HUES64 (cell line): ENCODE measurements at regions not wholly inside any gene's neighbourhood (a gene's known extent, or its start where the extent isn't known, plus 50 kb on each side); places are given as distances from the start of the nearest gene placed in this dataset.

Experiments
- H3K27ac ChIP-seq: 2 replicates; pipeline ENCODE4 v1.7.0; 2013; ENCODE audit warnings: low read depth, low read length, inconsistent platforms
- H3K27me3 ChIP-seq: 2 replicates; pipeline ENCODE4 v1.6.1; 2013; ENCODE audit warnings: mild to moderate bottlenecking, low read length; ENCODE audit not compliant: insufficient read depth
- H3K36me3 ChIP-seq: 2 replicates; pipeline ENCODE4 v1.6.1; 2013; ENCODE audit warnings: mild to moderate bottlenecking, low read length; ENCODE audit not compliant: insufficient read depth
- H3K4me1 ChIP-seq: 2 replicates; pipeline ENCODE4 v1.6.1; 2013; ENCODE audit warnings: mild to moderate bottlenecking, low read length, moderate library complexity; ENCODE audit not compliant: insufficient read depth
- H3K4me3 ChIP-seq: 2 replicates; pipeline ENCODE4 v1.5.1; 2013; ENCODE audit warnings: mild to moderate bottlenecking, low read length, moderate library complexity
- H3K9ac ChIP-seq: 2 replicates; pipeline ENCODE4 v1.6.1; 2013; ENCODE audit warnings: mild to moderate bottlenecking, low read depth, low read length
- H3K9me3 ChIP-seq: 2 replicates; pipeline ENCODE4 v1.6.1; 2013; ENCODE audit warnings: low read depth, low read length; ENCODE audit not compliant: insufficient read depth
- WGBS: fragments of 150-250, 120-280 bp; methylation state at CpG from one replicate; pipeline ENCODE4 v1.1.7; 2013; ENCODE audit warnings: missing lambda C conversion rate; 5-methylcytosine and 5-hydroxymethylcytosine counted together

- WGBS: 19% methylated on average over 4 of the region's 6 CpGs
- no peak overlapping the region for H3K27ac ChIP-seq
- H3K9ac ChIP-seq: no peak overlapping the region
- peaks cover 19% of the 10 kb centered on the region for H3K4me1 ChIP-seq
- H3K27me3 ChIP-seq: no peaks in the 10 kb centered on the region
- no peak overlapping the region for H3K4me3 ChIP-seq
- H3K36me3 ChIP-seq: no peaks in the 10 kb centered on the region
- no peaks in the 10 kb centered on the region for H3K9me3 ChIP-seq
These were observed 198.9 kb downstream of the REEP3 start for GRCh38 chr10:63720072-63720537.

- Histone ChIP-seq H3K4me1 (peaks cover 18% of the 10 kb centered on the region), H3K9ac (no peak overlapping the region), H3K27ac (no peak overlapping the region), H3K9me3 (no peaks in the 10 kb centered on the region), H3K27me3 (no peaks in the 10 kb centered on the region), H3K4me3 (no peak overlapping the region), H3K36me3 (no peaks in the 10 kb centered on the region)
- WGBS: 91% methylated on average over 3 of the region's 4 CpGs
These were observed 199.5 kb downstream of the REEP3 start for GRCh38 chr10:63720676-63721075.

DNA sequence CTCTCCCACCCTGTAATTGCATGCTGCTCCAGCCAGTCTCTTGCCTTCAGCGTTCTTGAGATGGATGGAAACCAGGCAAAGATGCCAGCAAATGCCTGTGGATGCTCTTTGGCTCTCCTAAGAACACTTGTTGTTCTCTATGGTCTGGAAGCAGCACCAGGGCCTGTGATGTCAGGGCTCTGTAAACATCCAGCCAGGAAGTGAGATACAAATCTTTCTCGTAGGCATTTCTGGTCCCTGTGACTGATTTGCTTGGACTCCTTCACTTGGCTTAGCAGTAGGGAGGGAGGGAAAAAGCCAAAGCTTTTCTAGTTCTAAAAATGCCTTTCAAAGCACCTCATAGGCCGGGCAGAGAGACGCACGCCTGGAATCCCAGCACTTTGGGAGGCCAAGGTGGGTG, 201.3 kb downstream of the REEP3 start:
- Histone ChIP-seq H3K9ac (no peak overlapping the region), H3K4me3 (no peak overlapping the region), H3K9me3 (no peaks in the 10 kb centered on the region), H3K36me3 (no peaks in the 10 kb centered on the region), H3K4me1 (0 out of 2 replicates have a peak, but pooled peaks cover 4% of the 10 kb centered on the region), H3K27me3 (no peaks in the 10 kb centered on the region), H3K27ac (no peak overlapping the region)
- 86% methylated on average over 5 of the region's 5 CpGs for WGBS

GRCh38 chr10:63723320-63723719, 202.1 kb downstream of the REEP3 start:
- no peak overlapping the region for H3K4me3 ChIP-seq
- 0 out of 2 replicates have a peak, but pooled peaks cover 4% of the 10 kb centered on the region for H3K4me1 ChIP-seq
- H3K9ac ChIP-seq: no peak overlapping the region
- H3K27ac ChIP-seq: no peak overlapping the region
- no peaks in the 10 kb centered on the region for H3K9me3 ChIP-seq
- H3K36me3 ChIP-seq: no peaks in the 10 kb centered on the region
- H3K27me3 ChIP-seq: no peaks in the 10 kb centered on the region
- 67% methylated on average over 4 of the region's 4 CpGs for WGBS

DNA sequence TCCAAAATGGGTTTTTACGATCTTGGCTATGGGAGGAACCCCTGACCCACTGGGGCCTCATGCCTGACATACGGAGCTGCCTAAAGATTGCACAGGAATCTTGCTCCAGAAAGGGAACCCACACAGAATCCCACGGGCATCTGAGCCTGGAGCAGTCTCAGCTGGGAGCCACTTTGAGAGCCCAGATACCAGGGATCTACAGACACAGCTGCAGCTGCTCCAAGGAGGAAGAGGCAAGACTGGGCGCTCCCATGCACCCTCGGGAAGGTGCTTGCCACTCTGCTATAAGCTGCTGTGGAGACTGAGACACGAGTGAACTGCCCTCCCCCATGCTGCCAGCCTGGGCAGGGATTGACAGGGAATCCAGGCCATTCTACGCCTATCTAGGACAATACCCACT, 202.5 kb downstream of the REEP3 start:
- Histone ChIP-seq H3K9ac (no peak overlapping the region), H3K36me3 (no peaks in the 10 kb centered on the region), H3K4me3 (no peak overlapping the region), H3K27ac (no peak overlapping the region), H3K27me3 (no peaks in the 10 kb centered on the region), H3K4me1 (0 out of 2 replicates have a peak, but pooled peaks cover 4% of the 10 kb centered on the region), H3K9me3 (no peaks in the 10 kb centered on the region)
- WGBS: 89% methylated on average over 7 of the region's 7 CpGs

DNA sequence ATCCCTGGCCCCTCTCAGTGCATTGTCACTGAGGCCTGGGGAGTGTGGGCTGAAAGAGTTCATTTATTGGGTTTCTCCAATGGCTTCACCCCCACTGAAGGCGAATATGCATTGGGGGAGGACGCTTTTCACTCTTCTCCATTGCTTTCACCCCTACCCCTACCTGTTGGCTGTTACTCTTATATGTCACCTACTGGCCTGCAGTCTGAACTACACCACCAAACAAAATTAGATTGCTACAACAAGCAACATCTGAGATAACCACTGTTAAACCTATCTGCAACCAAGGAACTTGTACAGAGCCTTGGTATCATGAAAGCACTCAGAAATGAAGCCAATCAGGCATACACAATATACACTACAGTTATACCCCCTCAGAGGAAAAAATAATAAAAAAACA, 203.7 kb downstream of the REEP3 start:
- Histone ChIP-seq H3K9me3 (no peaks in the 10 kb centered on the region), H3K4me3 (no peak overlapping the region), H3K27ac (no peak overlapping the region), H3K27me3 (no peaks in the 10 kb centered on the region), H3K36me3 (no peaks in the 10 kb centered on the region), H3K9ac (no peak overlapping the region), H3K4me1 (0 out of 2 replicates have a peak, but pooled peaks cover 4% of the 10 kb centered on the region)
- 87% methylated on average over 2 of the region's 2 CpGs for WGBS

DNA sequence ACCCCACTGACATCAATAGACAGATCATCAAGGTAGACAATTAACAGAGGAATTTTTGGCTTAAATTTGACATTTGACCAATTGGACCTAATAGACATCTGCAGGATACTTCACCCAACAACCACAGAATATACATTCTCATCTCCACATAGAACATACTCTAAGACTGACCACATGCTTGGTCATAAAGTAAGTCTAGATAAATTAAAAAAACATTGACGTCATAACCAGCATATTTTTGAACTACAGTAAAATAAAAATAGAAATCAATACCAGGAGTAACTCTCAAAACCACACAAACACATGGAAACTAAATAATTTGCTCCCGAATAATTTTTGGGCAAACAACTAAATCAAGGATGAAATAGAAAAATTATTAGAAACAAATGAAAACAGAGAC, 205.7 kb downstream of the REEP3 start:
- no peak overlapping the region for H3K27ac ChIP-seq
- no peaks in the 10 kb centered on the region for H3K9me3 ChIP-seq
- no peak overlapping the region for H3K9ac ChIP-seq
- no peaks in the 10 kb centered on the region for H3K27me3 ChIP-seq
- WGBS: 80% methylated on average over 1 of the region's 2 CpGs
- H3K4me1 ChIP-seq: no peaks in the 10 kb centered on the region
- no peak overlapping the region for H3K4me3 ChIP-seq
- no peaks in the 10 kb centered on the region for H3K36me3 ChIP-seq

GRCh38 chr10:63727636-63728035, 206.4 kb downstream of the REEP3 start:
- WGBS: 97% methylated on average over 3 of the region's 4 CpGs
- H3K4me1 ChIP-seq: no peaks in the 10 kb centered on the region
- H3K27me3 ChIP-seq: no peaks in the 10 kb centered on the region
- no peak overlapping the region for H3K9ac ChIP-seq
- H3K9me3 ChIP-seq: no peaks in the 10 kb centered on the region
- no peak overlapping the region for H3K27ac ChIP-seq
- no peaks in the 10 kb centered on the region for H3K36me3 ChIP-seq
- H3K4me3 ChIP-seq: no peak overlapping the region

- Histone ChIP-seq H3K9ac (no peak overlapping the region), H3K9me3 (no peaks in the 10 kb centered on the region), H3K27ac (no peak overlapping the region), H3K36me3 (no peaks in the 10 kb centered on the region), H3K27me3 (no peaks in the 10 kb centered on the region), H3K4me1 (peaks cover 5% of the 10 kb centered on the region; the same call in 1 of the 2 replicates), H3K4me3 (no peak overlapping the region)
- WGBS: 82% methylated on average over 2 of the region's 3 CpGs
These were observed 214.1 kb downstream of the REEP3 start for GRCh38 chr10:63735305-63735704.

GRCh38 chr10:63738410-63738809, 217.2 kb downstream of the REEP3 start:
- no peak overlapping the region for H3K9ac ChIP-seq
- H3K27ac ChIP-seq: no peak overlapping the region
- H3K4me3 ChIP-seq: no peak overlapping the region
- H3K4me1 ChIP-seq: peaks cover 10% of the 10 kb centered on the region; the same call in 1 of the 2 replicates
- no peaks in the 10 kb centered on the region for H3K27me3 ChIP-seq
- no peaks in the 10 kb centered on the region for H3K36me3 ChIP-seq
- WGBS: 78% methylated on average over 2 of the region's 2 CpGs
- no peaks in the 10 kb centered on the region for H3K9me3 ChIP-seq

DNA sequence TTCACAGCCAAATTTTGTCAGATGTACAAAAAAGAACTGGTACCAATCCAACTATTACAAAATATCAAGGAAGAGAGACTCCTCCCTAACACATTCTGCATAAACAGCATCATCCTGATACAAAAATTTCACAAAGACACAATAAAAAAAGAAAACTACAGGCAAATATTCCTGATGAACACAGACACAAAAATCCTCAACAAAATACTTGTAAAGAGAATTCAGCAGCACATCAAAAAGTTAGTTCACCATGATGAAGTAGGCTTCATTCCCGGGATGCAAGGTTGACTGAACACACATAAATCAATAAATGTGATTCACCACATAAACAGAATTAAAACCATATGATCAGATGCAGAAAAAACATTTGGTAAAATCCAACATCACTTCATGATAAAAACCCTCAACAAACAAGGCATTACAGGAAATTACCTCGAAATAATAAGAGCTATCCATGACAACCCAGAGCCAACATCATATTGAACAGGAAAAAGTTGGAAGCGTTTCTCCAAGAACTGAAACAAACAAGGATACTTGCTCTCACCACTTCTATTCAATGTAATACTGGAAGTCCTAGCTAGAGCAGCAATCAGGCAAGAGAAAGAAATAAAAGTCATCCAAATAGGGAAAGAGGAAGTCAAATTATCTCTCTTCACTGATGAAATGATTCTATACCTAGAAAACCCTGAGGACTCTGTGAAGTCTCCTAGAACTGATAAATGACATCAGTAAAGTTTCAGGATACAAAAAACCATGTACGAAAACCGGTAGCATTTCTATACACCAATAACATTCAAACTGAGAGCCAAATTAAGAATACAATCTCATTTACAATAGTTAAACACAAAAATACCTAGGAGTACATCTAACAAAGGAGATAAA, 223.1 kb downstream of the REEP3 start:
- Histone ChIP-seq H3K4me1 (peaks cover 5% of the 10 kb centered on the region; the same call in 1 of the 2 replicates), H3K4me3 (no peak overlapping the region), H3K36me3 (no peaks in the 10 kb centered on the region), H3K27me3 (no peaks in the 10 kb centered on the region), H3K9ac (no peak overlapping the region), H3K9me3 (no peaks in the 10 kb centered on the region), H3K27ac (no peak overlapping the region)
- 85% methylated on average over 5 of the region's 5 CpGs for WGBS
